Activated CD4-positive, alpha-beta T cell treated with anti-CD3 and anti-CD28 coated beads for 36 hours (primary cell): ENCODE measurements at regions not wholly inside any gene's neighbourhood (a gene's known extent, or its start where the extent isn't known, plus 50 kb on each side); places are given as distances from the start of the nearest gene placed in this dataset.

ENCODE experiments used
- ATAC-seq: fragments of 200-7000 bp; cut with Tn5 transposase; one replicate; pipeline ENCODE4 v1.10.0; 2021; ENCODE audit warnings: mild to moderate bottlenecking, moderate library complexity
- CTCF ChIA-PET: fragments of 350-600 bp; sonication (Branson Sonifier 250); formaldehyde crosslinking; loops from one replicate; lab custom pipeline; 2021; ENCODE audit warnings: antibody characterized with exemption; lab: Charles Lee
- POLR2A ChIA-PET: fragments of 350-600 bp; sonication (Branson Sonifier 250); formaldehyde crosslinking; loops from one replicate; lab custom pipeline; 2021; ENCODE audit warnings: antibody characterized with exemption, inconsistent platforms; lab: Charles Lee
- DNase-seq: peaks from one replicate; pipeline ENCODE4 v3.0.0-alpha.2; 2020
- H3K27ac Mint-ChIP-seq: one replicate; pipeline ENCODE4 v1.8.0; 2021; ENCODE audit warnings: mixed read lengths
- H3K27me3 Mint-ChIP-seq: one replicate; pipeline ENCODE4 v1.8.0; 2021; ENCODE audit warnings: mixed read lengths
- H3K36me3 Mint-ChIP-seq: one replicate; pipeline ENCODE4 v1.8.0; 2021; ENCODE audit warnings: low read depth, mixed read lengths
- H3K4me1 Mint-ChIP-seq: one replicate; pipeline ENCODE4 v1.8.0; 2021; ENCODE audit warnings: mixed read lengths
- H3K4me3 Mint-ChIP-seq: one replicate; pipeline ENCODE4 v1.8.0; 2021; ENCODE audit warnings: mild to moderate bottlenecking, moderate library complexity, mixed read lengths
- H3K9me3 Mint-ChIP-seq: one replicate; pipeline ENCODE4 v1.8.0; 2021; ENCODE audit warnings: low read depth, mixed read lengths
- intact Hi-C, 2 experiments: fragments of 100-400 bp; cut with DNase I in 1 of 2; cut with micrococcal nuclease in 1 of 2; formaldehyde crosslinking; loops; one replicate each; pipeline versions ENCODE4 v1.14.2 to v1.15.1; 2022 to 2024; cut with DNase I, micrococcal nuclease

- H3K4me3 Mint-ChIP-seq, result no peak overlapping the region
- no peaks in the 10 kb centered on the region for H3K36me3 Mint-ChIP-seq
- CTCF ChIA-PET, result no interaction called here
- POLR2A ChIA-PET, result interaction anchor here (0.6 kb wide), 1 partner anchor 432 kb away, joined by 3 read pairs; no protein-coding TSS in a partner anchor
- intact Hi-C loops, result no loop called here
- peaks cover 8% of the 10 kb centered on the region for H3K27me3 Mint-ChIP-seq
- no peak for DNase-seq
- no peaks in the 10 kb centered on the region for H3K4me1 Mint-ChIP-seq
- ATAC-seq, result no peak
- no peaks in the 10 kb centered on the region for H3K9me3 Mint-ChIP-seq
- no peak overlapping the region for H3K27ac Mint-ChIP-seq
Observed at GRCh38 chr2:45089554-45090261, 80.5 kb upstream of the SIX2 start.

- Mint-ChIP-seq H3K4me3 (no peak overlapping the region), H3K9me3 (no peaks in the 10 kb centered on the region), H3K27me3 (peaks cover 2% of the 10 kb centered on the region), H3K36me3 (no peaks in the 10 kb centered on the region), H3K4me1 (no peaks in the 10 kb centered on the region), H3K27ac (no peak overlapping the region)
- CTCF ChIA-PET, result no interaction called here
- ATAC-seq, result no peak
- no peak for DNase-seq
- POLR2A ChIA-PET, result no interaction called here
- intact Hi-C loops, result no loop called here
Observed at GRCh38 chr2:45085487-45085886, 76.2 kb upstream of the SIX2 start.

DNA sequence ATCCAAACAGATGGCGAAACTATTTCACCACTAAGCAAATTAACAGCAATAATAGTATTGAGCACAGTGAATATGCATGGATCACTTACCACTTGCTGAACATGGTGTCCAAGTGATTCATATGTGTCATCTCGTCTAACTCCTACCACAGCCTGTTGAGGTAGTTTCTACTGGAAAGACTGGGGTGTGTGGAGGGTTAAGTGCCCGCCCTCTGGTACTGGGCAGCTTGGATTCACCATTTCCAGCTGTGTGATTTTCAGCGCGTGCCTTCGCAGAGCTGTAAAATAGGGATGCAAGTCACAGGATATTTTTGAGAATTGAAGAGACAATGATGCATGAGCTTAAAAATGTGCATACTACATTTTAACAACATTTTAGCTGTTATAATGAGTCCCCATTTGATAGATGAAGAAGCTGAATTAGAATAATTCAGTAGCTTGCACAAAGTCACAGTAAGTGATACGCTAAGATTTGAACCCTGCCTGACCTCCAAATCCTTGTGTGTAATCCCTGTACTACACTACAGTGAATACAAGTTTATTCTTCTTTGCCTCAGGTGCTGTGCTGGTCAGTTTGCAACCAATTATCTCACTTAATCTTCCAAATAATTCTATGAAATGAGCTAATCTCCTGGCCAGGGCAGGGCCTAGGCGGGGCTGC lies 75.2 kb upstream of the SIX2 start:
- DNase-seq (no peak), ATAC-seq (no peak)
- Mint-ChIP-seq H3K4me1 (no peaks in the 10 kb centered on the region), H3K27ac (no peak overlapping the region), H3K4me3 (no peak overlapping the region), H3K27me3 (peaks cover 2% of the 10 kb centered on the region), H3K36me3 (no peaks in the 10 kb centered on the region), H3K9me3 (no peaks in the 10 kb centered on the region)
- POLR2A ChIA-PET, result no interaction called here
- intact Hi-C loops, result no loop called here
- CTCF ChIA-PET, result no interaction called here

- intact Hi-C loops, result no loop called here
- ChIA-PET CTCF (interaction anchor here (1.0 kb wide), 1 partner anchor 126 kb away, joined by 4 read pairs; no protein-coding TSS in a partner anchor), POLR2A (no interaction called here)
- peaks cover 2% of the 10 kb centered on the region for H3K27me3 Mint-ChIP-seq
- no peak overlapping the region for H3K27ac Mint-ChIP-seq
- H3K4me3 Mint-ChIP-seq, result no peak overlapping the region
- no peaks in the 10 kb centered on the region for H3K4me1 Mint-ChIP-seq
- ATAC-seq, result no peak
- H3K9me3 Mint-ChIP-seq, result no peaks in the 10 kb centered on the region
- no peak for DNase-seq
- H3K36me3 Mint-ChIP-seq, result no peaks in the 10 kb centered on the region
Observed at GRCh38 chr2:45083175-45083574, 73.9 kb upstream of the SIX2 start.

DNA sequence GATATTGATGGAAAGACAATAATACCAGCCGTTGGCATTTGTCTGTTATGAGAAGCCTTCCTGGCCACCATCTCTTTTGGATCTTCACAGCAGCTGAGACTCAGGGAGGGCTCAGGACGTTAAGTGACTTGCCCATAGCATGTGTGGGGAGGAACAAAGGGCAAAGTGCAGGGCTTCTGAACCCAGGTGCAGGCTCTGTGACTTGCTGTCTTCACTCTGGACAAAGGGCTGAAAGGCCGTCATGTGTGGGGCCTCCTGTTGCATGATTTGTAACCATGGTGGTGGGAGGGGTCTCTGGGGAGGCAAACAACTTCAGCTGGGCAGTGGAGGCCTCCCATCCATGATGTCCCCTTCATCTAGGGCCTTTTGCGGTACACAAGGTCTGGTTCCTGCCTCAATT lies 65.5 kb upstream of the SIX2 start:
- ChIA-PET POLR2A (no interaction called here), CTCF (no interaction called here)
- peaks cover 12% of the 10 kb centered on the region for H3K27me3 Mint-ChIP-seq
- no peaks in the 10 kb centered on the region for H3K9me3 Mint-ChIP-seq
- no peaks in the 10 kb centered on the region for H3K4me1 Mint-ChIP-seq
- no peak for DNase-seq
- no peak overlapping the region for H3K27ac Mint-ChIP-seq
- no peak overlapping the region for H3K4me3 Mint-ChIP-seq
- no peak for ATAC-seq
- intact Hi-C loops, result no loop called here
- no peaks in the 10 kb centered on the region for H3K36me3 Mint-ChIP-seq

GRCh38 chr2:45072862-45073237 lies 63.6 kb upstream of the SIX2 start:
- no peak overlapping the region for H3K27ac Mint-ChIP-seq
- ATAC-seq (no peak), DNase-seq (no peak)
- POLR2A ChIA-PET, result no interaction called here
- intact Hi-C loops, result no loop called here
- CTCF ChIA-PET, result interaction anchor here (0.7 kb wide), 1 partner anchor 846 kb away, joined by 3 read pairs; no protein-coding TSS in a partner anchor
- no peak overlapping the region for H3K4me3 Mint-ChIP-seq
- H3K4me1 Mint-ChIP-seq, result no peaks in the 10 kb centered on the region
- no peaks in the 10 kb centered on the region for H3K36me3 Mint-ChIP-seq
- H3K27me3 Mint-ChIP-seq, result peaks cover 13% of the 10 kb centered on the region
- no peaks in the 10 kb centered on the region for H3K9me3 Mint-ChIP-seq

DNA sequence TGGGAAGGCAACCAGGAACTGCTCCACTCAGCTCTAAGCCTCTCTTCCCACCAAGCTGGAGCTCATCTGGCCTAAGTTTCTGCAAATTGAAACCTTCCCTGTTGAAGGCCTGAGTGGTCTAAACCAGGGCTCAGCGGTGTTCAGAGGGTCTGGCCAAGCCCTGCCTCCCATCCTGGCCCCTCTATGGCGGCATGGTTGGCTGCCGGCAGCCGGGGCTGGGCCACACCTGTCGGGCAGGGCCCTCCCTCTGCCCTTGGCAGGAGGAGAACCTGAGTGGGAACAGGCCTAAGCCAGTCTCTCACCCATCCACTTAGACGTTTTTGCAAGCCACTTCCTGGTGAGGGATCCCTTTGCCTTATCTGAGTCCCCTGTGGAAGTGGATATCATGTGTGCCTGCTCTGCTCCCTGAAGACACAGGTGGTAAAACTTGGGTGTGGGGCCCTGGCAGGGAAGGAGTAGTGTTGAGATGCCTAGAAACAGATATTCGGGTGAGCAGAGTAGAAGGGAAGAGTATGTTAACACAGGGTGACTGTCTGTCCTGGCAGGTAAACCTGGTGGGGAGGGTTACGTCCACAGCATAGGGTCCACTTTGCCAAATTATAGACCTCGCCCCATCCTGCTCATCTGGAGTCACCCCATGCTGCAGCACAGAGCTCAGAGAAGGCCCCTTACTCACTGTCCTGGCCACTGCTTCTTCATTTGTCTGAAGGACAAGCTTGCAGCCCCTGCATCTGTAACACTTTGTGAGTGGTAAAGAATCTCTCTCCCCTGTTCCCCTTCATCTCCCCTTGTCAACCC lies 63.0 kb upstream of the SIX2 start:
- intact Hi-C loops, result no loop called here
- DNase-seq (no peak), ATAC-seq (no peak)
- H3K4me3 Mint-ChIP-seq, result no peak overlapping the region
- ChIA-PET POLR2A (no interaction called here), CTCF (interaction anchor here (0.7 kb wide), 1 partner anchor 846 kb away, joined by 3 read pairs; no protein-coding TSS in a partner anchor)
- no peaks in the 10 kb centered on the region for H3K4me1 Mint-ChIP-seq
- no peak overlapping the region for H3K27ac Mint-ChIP-seq
- no peaks in the 10 kb centered on the region for H3K36me3 Mint-ChIP-seq
- H3K9me3 Mint-ChIP-seq, result no peaks in the 10 kb centered on the region
- H3K27me3 Mint-ChIP-seq, result peaks cover 16% of the 10 kb centered on the region

DNA sequence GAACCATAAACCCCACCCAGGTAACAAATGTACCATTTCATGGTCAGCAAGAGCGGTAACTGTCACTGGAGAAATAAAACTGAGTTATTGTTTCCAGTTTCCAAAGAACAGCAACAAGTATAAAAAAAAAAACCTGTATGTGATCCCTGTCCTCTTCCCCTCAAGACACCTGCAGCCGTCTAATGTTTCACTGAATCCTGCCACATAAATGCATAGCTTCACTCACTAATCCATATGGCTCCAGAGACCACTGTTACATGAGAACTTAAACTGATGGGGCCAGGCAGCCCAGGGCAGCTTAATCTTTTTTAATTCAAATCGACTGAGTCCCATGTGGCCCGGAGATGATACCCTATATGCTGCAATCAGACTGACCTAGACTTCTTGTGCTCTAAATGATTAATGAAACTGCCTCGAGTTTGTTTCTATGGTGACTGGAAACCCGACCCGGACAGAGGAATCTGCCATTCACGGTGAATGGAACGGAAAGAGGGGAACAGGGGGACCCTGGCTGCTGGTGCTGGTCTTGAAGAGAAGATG lies 60.9 kb upstream of the SIX2 start:
- ATAC-seq, result no peak
- Mint-ChIP-seq H3K27ac (no peak overlapping the region), H3K36me3 (no peaks in the 10 kb centered on the region), H3K4me1 (no peaks in the 10 kb centered on the region), H3K9me3 (no peaks in the 10 kb centered on the region), H3K27me3 (peaks cover 23% of the 10 kb centered on the region), H3K4me3 (no peak overlapping the region)
- no peak for DNase-seq
- intact Hi-C loops, result no loop called here
- ChIA-PET POLR2A (no interaction called here), CTCF (interaction anchor here (0.7 kb wide), 1 partner anchor 98 kb away, joined by 4 read pairs; no protein-coding TSS in a partner anchor)

- Mint-ChIP-seq H3K27ac (no peak overlapping the region), H3K27me3 (peaks cover 23% of the 10 kb centered on the region), H3K4me1 (no peaks in the 10 kb centered on the region), H3K9me3 (no peaks in the 10 kb centered on the region), H3K36me3 (no peaks in the 10 kb centered on the region), H3K4me3 (no peak overlapping the region)
- DNase-seq, result no peak
- intact Hi-C loops, result no loop called here
- no peak for ATAC-seq
- CTCF ChIA-PET, result interaction anchor here (0.7 kb wide), 1 partner anchor 928 kb away, joined by 3 read pairs; no protein-coding TSS in a partner anchor
- POLR2A ChIA-PET, result no interaction called here
Observed at GRCh38 chr2:45069684-45070083, 60.4 kb upstream of the SIX2 start.

DNA sequence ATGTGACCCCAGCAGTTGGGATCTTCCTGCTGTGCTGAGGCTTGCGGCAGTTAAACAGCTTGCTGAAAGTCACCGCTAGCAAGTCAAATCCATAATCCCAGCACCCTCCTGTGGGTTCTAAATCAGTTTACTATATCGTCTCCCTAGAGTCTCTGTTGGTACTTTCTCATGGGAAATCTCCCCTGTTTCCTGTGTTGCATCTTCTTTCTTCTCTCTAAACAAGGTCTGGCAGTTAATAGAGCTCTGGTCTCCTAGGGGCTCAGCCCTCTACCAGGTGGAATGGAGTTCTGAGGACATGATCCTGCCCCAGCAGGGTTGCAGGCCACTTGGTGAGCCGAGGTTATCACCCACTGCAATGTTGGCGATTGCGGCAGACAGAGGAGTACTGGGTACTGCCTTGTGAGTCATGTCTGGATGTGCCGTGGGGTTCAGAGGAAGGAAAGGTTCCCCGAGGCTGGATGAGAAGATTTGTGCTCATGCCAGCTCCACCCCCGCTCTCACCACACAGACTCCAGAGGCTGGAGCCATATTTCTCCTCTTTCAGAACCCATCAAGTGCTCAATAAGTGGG lies 59.4 kb upstream of the SIX2 start:
- CTCF ChIA-PET, result interaction anchor here (0.7 kb wide), 1 partner anchor 927 kb away, joined by 3 read pairs; no protein-coding TSS in a partner anchor
- intact Hi-C loops, result no loop called here
- DNase-seq (no peak), ATAC-seq (no peak)
- Mint-ChIP-seq H3K4me1 (no peaks in the 10 kb centered on the region), H3K4me3 (no peak overlapping the region), H3K36me3 (no peaks in the 10 kb centered on the region), H3K27me3 (peaks cover 20% of the 10 kb centered on the region), H3K27ac (no peak overlapping the region), H3K9me3 (no peaks in the 10 kb centered on the region)
- POLR2A ChIA-PET, result no interaction called here

DNA sequence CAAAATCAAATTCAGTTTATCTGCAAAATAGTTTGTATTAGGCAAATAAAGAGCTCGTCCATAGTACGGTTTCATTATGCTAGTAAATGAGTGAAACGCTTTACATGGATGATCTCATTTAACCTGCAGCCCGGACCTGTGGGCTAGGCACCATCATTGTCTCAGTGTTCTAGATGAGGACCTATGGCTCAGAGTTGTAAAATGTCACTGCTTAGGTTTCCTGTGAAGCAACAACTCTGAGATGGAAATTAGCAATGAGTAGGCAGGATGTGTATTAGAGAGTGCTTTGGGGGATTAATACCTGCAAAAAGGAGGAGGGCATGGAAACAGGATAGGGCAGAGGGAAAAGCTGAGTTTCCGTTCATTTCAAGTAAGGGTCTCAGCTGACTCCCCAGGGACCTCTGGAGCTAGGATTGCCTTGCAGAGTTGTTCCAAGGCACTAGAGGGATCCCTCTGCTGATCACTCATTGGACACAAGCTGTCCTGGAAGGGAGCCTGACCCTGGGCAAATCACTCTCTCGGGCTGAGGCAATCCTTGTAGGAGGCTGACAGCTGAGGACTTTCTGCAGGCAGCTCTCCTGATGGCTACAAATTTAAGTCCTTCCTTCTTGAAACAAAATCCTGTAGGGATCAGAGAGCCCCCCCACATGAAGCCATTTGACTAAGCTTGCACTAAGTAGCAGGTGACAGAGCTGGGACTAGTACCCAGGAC lies 58.8 kb upstream of the SIX2 start:
- ATAC-seq (no peak), DNase-seq (no peak)
- Mint-ChIP-seq H3K4me1 (no peaks in the 10 kb centered on the region), H3K27ac (no peak overlapping the region), H3K27me3 (peaks cover 19% of the 10 kb centered on the region), H3K4me3 (no peak overlapping the region), H3K9me3 (no peaks in the 10 kb centered on the region), H3K36me3 (no peaks in the 10 kb centered on the region)
- CTCF ChIA-PET, result no interaction called here
- POLR2A ChIA-PET, result no interaction called here
- intact Hi-C loops, result no loop called here
